ENCODE measurements at regions not wholly inside any gene's neighbourhood (a gene's known extent, or its start where the extent isn't known, plus 50 kb on each side); places are given as distances from the start of the nearest gene placed in this dataset.
A peak's percentile ranks its signal among the peaks of the same experiment; 100 is the strongest.
"Not testable (repeated sequence)": the region's sequence is repeated elsewhere in the genome, so short reads cannot be mapped to it uniquely, and the experiment has no call there.

- no peak for DNase-seq (ENCODE audit: extremely low read depth in 1 of 11, low read depth in 9 of 11, low spot score in 4 of 11)
Measured at GRCh38 chr15:81680829-81681228, 306.8 kb upstream of the TMC3 start.

DNA sequence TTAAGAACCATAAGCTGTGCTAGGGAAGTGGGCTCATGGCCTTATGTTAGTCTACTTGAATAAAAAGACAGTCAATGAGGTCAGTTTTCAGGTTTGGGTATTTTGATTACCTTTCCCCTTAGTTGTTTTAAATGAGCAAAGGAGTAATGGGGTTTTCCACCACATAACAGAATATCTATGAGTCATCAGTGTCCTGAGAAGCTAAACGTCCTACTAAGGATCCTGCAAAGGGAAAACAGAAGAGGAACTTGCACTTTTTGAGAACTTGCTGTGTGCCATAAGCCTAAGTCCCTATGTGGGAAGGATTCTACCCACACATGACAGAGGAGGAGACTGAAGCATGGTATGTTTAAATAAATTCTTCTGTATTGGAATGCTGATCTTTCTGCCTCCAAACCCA lies 292.8 kb upstream of the TMC3 start:
- DNase-seq (ENCODE audit: extremely low read depth in 1 of 11, low read depth in 9 of 11, low spot score in 4 of 11) = no peak

GRCh38 chr15:81660976-81661375 lies 287.0 kb upstream of the TMC3 start:
- no peak for DNase-seq (ENCODE audit: extremely low read depth in 1 of 11, low read depth in 9 of 11, low spot score in 4 of 11)

DNA sequence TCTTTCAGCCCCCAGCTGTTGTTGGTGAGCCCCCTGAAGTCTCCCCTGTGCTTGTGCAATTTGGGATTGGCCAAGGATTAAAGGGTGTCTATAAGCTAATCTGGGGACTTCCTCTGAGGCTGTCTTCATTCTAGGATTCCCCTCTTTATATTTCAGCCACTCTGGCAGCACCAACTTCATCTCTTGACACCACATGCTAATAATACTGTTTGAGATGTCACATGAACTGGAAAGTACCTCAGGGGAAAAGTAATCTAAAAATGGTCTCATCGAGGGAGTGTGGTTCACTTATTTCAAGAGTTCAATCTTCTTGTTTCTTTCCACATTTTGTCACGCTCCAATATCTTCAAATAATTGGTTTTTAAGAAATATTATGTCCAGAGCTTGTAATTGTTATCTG lies 279.2 kb upstream of the TMC3 start:
- no peak for DNase-seq (ENCODE audit: extremely low read depth in 1 of 11, low read depth in 9 of 11, low spot score in 4 of 11)

GRCh38 chr15:81645470-81645869 lies 271.5 kb upstream of the TMC3 start:
- DNase-seq (ENCODE audit: extremely low read depth in 1 of 11, low read depth in 9 of 11, low spot score in 4 of 11) = no peak

GRCh38 chr15:81643771-81644170 lies 269.8 kb upstream of the TMC3 start:
- no peak for DNase-seq (ENCODE audit: extremely low read depth in 1 of 11, low read depth in 9 of 11, low spot score in 4 of 11)

DNA sequence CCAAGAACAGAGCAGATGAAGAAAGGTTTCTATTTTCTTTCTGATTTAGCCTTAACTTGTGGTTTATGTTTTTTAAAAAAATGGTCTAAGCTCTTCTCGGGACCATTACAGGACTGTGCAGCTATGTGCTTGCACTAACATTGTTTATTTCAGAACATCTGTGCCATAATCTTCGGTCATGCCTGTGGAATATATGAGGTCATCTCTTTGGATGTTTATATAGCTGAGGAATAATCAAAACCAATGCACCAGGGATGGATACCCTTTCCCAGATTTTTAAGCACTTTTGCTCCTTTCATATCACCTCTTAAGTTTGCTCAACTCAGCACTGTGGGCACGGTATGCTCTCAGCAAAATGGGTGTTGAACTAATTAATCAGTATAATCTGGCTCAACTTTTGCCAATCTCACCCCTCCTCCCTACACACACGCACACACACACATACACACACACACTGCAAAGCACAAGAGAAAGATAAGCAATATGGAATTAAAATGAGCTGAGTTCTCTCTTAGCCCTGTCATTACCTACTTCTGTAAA lies 268.5 kb upstream of the TMC3 start:
- DNase-seq (ENCODE audit: extremely low read depth in 1 of 11, low read depth in 9 of 11, low spot score in 4 of 11) = no peak

- DNase-seq (ENCODE audit: extremely low read depth in 1 of 11, low read depth in 9 of 11, low spot score in 4 of 11) = not testable (repeated sequence)
Measured at GRCh38 chr15:81636064-81636463, 262.1 kb upstream of the TMC3 start.

DNA sequence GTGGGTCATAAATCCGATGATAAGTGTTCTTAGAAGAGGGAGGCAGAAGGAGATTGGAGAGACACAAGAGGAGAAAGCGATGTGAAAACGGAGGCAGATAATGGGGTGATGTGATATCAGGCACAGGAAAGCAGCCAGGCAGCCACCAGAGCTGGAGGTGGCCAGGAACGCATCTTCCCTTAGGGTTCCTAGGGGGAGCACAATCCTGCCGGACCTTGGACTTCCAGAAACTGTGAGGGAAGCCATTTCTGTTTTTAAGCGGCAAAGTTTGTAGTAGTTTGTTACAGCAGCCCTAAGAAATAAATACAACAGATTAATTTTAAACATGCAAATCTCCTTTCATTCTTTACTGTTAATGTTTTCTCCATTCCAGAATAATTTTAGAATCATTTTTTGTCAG lies 259.9 kb upstream of the TMC3 start:
- no peak for DNase-seq (ENCODE audit: extremely low read depth in 1 of 11, low read depth in 9 of 11, low spot score in 4 of 11)

DNA sequence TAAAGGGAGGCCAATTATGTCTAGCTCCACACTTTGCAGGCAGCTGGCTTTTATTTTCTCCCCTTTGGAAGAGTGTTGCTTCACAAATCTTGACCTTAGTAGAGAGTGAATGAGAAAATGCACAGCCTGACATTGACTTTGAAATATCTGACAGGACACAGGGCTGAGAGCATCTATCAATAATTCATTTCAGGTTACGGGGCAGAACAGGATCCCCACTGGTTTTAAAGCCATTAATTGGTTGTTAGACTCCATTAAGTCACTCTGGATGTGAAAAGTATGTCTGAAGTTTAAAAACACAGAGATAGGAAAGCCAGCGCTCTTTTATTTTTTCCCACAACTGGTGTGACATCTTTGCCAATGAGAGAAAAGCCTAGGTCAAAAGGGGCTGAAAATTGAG lies 251.9 kb upstream of the TMC3 start:
- DNase-seq (ENCODE audit: extremely low read depth in 1 of 11, low read depth in 9 of 11, low spot score in 4 of 11) = no peak

- DNase-seq (ENCODE audit: extremely low read depth in 1 of 11, low read depth in 9 of 11, low spot score in 4 of 11) = no peak
Measured at GRCh38 chr15:81619002-81619401, 245.0 kb upstream of the TMC3 start.

GRCh38 chr15:81612631-81613030 lies 238.6 kb upstream of the TMC3 start:
- DNase-seq (ENCODE audit: extremely low read depth in 1 of 11, low read depth in 9 of 11, low spot score in 4 of 11) = no peak

GRCh38 chr15:81611679-81612078 lies 237.7 kb upstream of the TMC3 start:
- no peak for DNase-seq (ENCODE audit: extremely low read depth in 1 of 11, low read depth in 9 of 11, low spot score in 4 of 11)

DNA sequence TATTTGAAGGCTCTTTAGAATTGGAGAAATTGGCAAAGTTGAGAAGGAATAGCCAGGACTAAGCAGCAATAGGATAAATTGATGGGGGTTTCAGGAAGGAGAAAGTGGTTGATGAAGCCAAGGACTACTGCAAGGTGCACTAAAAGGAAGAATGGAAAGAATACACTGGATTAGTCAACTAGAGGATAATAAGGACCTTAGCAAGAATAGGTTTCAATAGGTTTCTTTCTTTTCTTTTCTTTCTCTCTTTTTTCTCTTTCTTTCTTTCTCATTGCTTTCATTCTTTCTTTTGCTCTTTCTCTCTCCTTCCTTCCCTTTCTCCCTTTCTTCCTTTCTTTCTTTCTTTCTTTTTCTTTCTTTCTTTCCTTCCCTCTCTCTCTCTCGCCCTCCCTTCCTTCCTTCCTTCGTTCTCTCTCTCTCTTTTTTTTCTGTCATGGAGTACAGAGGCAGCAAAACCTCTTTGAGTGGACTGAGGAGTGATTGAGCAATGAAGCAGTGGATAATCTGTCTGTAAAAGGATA lies 234.4 kb upstream of the TMC3 start:
- DNase-seq (ENCODE audit: extremely low read depth in 1 of 11, low read depth in 9 of 11, low spot score in 4 of 11) = no peak

DNA sequence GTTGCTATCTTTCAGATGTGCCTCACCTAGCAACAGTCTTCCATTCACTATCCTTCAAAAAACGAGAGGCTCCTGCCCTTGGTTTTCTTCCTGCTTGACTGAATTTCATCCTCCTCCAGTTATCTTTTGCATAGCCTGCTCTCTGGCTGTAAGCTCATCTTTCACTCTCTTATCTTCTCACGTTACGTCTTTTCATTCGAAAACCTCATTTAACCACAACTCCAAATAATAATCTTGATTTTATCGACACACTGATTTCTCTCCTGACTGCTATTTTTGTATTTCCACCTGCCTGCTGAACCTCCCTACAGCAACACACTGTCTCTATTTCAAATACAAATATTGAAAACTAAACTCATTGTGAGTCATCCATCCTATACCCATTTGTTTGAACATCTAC lies 230.7 kb upstream of the TMC3 start:
- DNase-seq (ENCODE audit: extremely low read depth in 1 of 11, low read depth in 9 of 11, low spot score in 4 of 11) = peak in 2 of 11 donors; percentile 7 to 11

- DNase-seq (ENCODE audit: extremely low read depth in 1 of 11, low read depth in 9 of 11, low spot score in 4 of 11) = no peak
Measured at GRCh38 chr15:81596159-81596865, 222.3 kb upstream of the TMC3 start.

DNA sequence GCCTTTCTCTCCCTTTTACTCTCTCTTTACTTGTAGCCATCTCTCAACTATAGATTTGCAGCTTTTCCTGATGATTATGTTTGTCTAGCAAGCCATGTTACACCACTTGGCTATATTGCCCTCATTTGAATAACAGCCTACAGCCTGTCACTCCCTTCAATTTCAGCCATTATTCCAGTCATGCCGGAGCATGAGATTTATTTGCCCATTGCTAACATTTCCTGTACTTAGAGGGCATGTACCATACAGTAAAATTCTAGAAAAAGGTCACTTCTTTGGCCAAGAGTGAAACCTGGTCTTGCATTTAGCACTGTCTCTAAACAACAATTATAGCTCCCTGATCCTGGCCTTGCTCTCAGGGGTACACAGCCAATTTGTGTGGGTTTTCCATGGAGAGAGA lies 221.7 kb upstream of the TMC3 start:
- DNase-seq (ENCODE audit: extremely low read depth in 1 of 11, low read depth in 9 of 11, low spot score in 4 of 11) = no peak

GRCh38 chr15:81589671-81590070 lies 215.7 kb upstream of the TMC3 start:
- no peak for DNase-seq (ENCODE audit: extremely low read depth in 1 of 11, low read depth in 9 of 11, low spot score in 4 of 11)

DNA sequence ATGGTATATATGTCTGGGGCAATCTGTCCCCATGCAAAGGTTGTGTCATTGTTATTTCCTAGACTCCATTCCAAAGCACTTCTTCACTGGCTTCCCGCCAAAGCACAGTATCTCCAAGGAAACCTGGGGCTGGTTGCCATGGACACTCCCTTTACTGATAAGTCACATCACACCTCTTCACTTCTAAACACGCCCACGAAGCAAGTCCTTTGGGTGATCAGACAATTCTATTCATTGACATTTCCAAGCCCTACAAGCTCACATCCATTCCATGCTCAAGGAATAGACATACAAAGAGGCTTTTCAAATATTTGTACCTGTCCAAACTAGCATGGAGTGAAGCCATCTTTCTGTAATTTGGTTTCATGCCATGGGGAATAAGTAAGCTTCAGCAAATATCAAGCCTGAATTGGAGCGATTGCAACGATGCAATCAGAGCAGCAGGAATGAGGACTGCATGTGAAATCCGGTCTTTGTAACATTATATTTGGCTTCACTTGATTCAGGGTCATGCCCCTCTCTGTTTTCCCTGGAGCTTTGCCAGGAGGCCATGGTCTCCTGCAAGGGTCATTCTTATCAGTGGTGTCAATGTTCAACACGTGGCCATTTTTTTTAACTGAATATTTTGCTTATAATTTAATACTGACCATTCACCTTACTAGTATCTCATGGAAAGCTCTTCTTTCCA lies 201.6 kb upstream of the TMC3 start:
- peak in 4 of 11 donors; percentile 4 to 20 (median 10) for DNase-seq (ENCODE audit: extremely low read depth in 1 of 11, low read depth in 9 of 11, low spot score in 4 of 11)

DNA sequence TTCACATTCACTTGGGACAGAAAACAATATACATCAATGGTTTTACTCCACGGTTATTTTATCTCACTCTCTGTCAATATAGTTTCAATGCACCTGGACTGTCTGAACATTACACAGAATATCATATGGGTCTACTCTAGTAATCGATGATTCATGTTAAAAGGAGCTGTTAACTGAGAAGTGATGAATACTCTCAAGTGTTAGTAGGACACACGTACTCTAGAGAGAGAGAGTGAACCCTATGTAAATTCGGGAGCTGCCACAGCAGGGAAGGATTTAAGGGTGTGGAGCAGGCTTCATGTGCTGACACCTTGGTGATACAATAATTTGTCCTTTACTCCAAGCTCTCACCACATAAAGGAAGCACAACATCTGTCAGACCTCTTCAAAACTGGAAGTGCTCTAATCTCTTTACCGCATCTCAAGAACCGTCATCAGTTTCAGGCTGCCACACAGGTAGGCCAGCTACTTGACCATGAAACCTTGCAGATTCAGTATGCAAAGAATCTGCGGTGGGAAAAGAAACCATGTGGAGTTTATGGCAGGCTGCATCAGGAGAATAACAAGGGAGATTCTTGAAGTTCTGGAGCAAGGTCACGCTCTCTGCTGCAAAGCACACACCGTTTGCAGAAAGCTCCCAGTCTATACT lies 199.2 kb upstream of the TMC3 start:
- no peak for DNase-seq (ENCODE audit: extremely low read depth in 1 of 11, low read depth in 9 of 11, low spot score in 4 of 11)
